ENCODE measurements at regions not wholly inside any gene's neighbourhood (a gene's known extent, or its start where the extent isn't known, plus 50 kb on each side); places are given as distances from the start of the nearest gene placed in this dataset.

- Histone ChIP-seq H4K20me1 (ENCODE audit: insufficient read depth, low read length) (no peaks in the 10 kb centered on the region), H3K36me3 (ENCODE audit: insufficient read depth, low read length) (no peaks in the 10 kb centered on the region), H3K4me2 (ENCODE audit: insufficient read depth, low read length) (no peak overlapping the region), H3K4me1 (ENCODE audit: insufficient read depth, low read length) (no peaks in the 10 kb centered on the region), H3K79me2 (ENCODE audit: insufficient read depth, low read length) (no peaks in the 10 kb centered on the region), H3K27me3 (ENCODE audit: insufficient read depth, low read length) (no peaks in the 10 kb centered on the region), H3K4me3 (ENCODE audit: insufficient read depth, low read length) (no peak overlapping the region), H3K27ac (ENCODE audit: low read depth, low read length) (no peak overlapping the region), H3K9me3 (ENCODE audit: low read depth, low read length) (no peaks in the 10 kb centered on the region), H2AFZ (ENCODE audit: low read length) (no peak overlapping the region)
- no peak for DNase-seq (ENCODE audit: insufficient read length, low spot score, missing footprints)
- no peak for TF ChIP-seq CTCF (IDR thresholded peaks at IDR 0.05; ENCODE audit: extremely low read depth, low read depth, low read length)
Measured at GRCh38 chr12:74440469-74440868, 97.2 kb upstream of the ATXN7L3B start.

GRCh38 chr12:74441872-74442271, 95.8 kb upstream of the ATXN7L3B start:
- Histone ChIP-seq H2AFZ (ENCODE audit: low read length) (no peak overlapping the region), H3K27ac (ENCODE audit: low read depth, low read length) (no peak overlapping the region), H3K4me2 (ENCODE audit: insufficient read depth, low read length) (no peak overlapping the region), H3K9me3 (ENCODE audit: low read depth, low read length) (no peaks in the 10 kb centered on the region), H3K4me1 (ENCODE audit: insufficient read depth, low read length) (no peaks in the 10 kb centered on the region), H3K4me3 (ENCODE audit: insufficient read depth, low read length) (no peak overlapping the region), H3K79me2 (ENCODE audit: insufficient read depth, low read length) (no peaks in the 10 kb centered on the region), H4K20me1 (ENCODE audit: insufficient read depth, low read length) (no peaks in the 10 kb centered on the region), H3K27me3 (ENCODE audit: insufficient read depth, low read length) (no peaks in the 10 kb centered on the region), H3K36me3 (ENCODE audit: insufficient read depth, low read length) (no peaks in the 10 kb centered on the region)
- DNase-seq (ENCODE audit: insufficient read length, low spot score, missing footprints), result no peak
- no peak for TF ChIP-seq CTCF (IDR thresholded peaks at IDR 0.05; ENCODE audit: extremely low read depth, low read depth, low read length)

- Histone ChIP-seq H3K4me1 (ENCODE audit: insufficient read depth, low read length) (no peaks in the 10 kb centered on the region), H3K79me2 (ENCODE audit: insufficient read depth, low read length) (no peaks in the 10 kb centered on the region), H3K4me3 (ENCODE audit: insufficient read depth, low read length) (no peak overlapping the region), H2AFZ (ENCODE audit: low read length) (no peak overlapping the region), H3K27me3 (ENCODE audit: insufficient read depth, low read length) (no peaks in the 10 kb centered on the region), H3K27ac (ENCODE audit: low read depth, low read length) (no peak overlapping the region), H3K36me3 (ENCODE audit: insufficient read depth, low read length) (no peaks in the 10 kb centered on the region), H3K9me3 (ENCODE audit: low read depth, low read length) (no peaks in the 10 kb centered on the region), H4K20me1 (ENCODE audit: insufficient read depth, low read length) (no peaks in the 10 kb centered on the region), H3K4me2 (ENCODE audit: insufficient read depth, low read length) (no peak overlapping the region)
- DNase-seq (ENCODE audit: insufficient read length, low spot score, missing footprints), result no peak
- TF ChIP-seq CTCF (IDR thresholded peaks at IDR 0.05; ENCODE audit: extremely low read depth, low read depth, low read length), result no peak
Measured at GRCh38 chr12:74446466-74446865, 91.2 kb upstream of the ATXN7L3B start.

- Histone ChIP-seq H4K20me1 (ENCODE audit: insufficient read depth, low read length) (no peaks in the 10 kb centered on the region), H3K9me3 (ENCODE audit: low read depth, low read length) (no peaks in the 10 kb centered on the region), H3K36me3 (ENCODE audit: insufficient read depth, low read length) (no peaks in the 10 kb centered on the region), H3K79me2 (ENCODE audit: insufficient read depth, low read length) (no peaks in the 10 kb centered on the region), H3K4me2 (ENCODE audit: insufficient read depth, low read length) (no peak overlapping the region), H3K27ac (ENCODE audit: low read depth, low read length) (no peak overlapping the region), H3K4me1 (ENCODE audit: insufficient read depth, low read length) (no peaks in the 10 kb centered on the region), H3K27me3 (ENCODE audit: insufficient read depth, low read length) (no peaks in the 10 kb centered on the region), H3K4me3 (ENCODE audit: insufficient read depth, low read length) (no peak overlapping the region), H2AFZ (ENCODE audit: low read length) (no peak overlapping the region)
- no peak for TF ChIP-seq CTCF (IDR thresholded peaks at IDR 0.05; ENCODE audit: extremely low read depth, low read depth, low read length)
- DNase-seq (ENCODE audit: insufficient read length, low spot score, missing footprints), result no peak
Measured at GRCh38 chr12:74449872-74450271, 87.8 kb upstream of the ATXN7L3B start.

All from osteoblast (primary cell).